Epithelial cell of proximal tubule (primary cell): ENCODE measurements at regions not wholly inside any gene's neighbourhood (a gene's known extent, or its start where the extent isn't known, plus 50 kb on each side); places are given as distances from the start of the nearest gene placed in this dataset.

Experiments used
- DNase-seq: peaks from one replicate; pipeline ENCODE4 v3.0.0-alpha.2; 2011; ENCODE audit warnings: low read depth
- H3K4me3 ChIP-seq: 2 replicates; pipeline ENCODE4 v1.5.1; 2011; ENCODE audit warnings: low read depth, mild to moderate bottlenecking, low read length
- CTCF ChIP-seq: conservative IDR thresholded peaks from 2 replicates; pipeline ENCODE4 v1.5.1; 2012; ENCODE audit warnings: low read depth, mild to moderate bottlenecking, low read length

GRCh38 chr20:7346026-7346425, 578.5 kb downstream of the BMP2 start:
- TF ChIP-seq CTCF, result no peak
- H3K4me3 ChIP-seq, result no peak overlapping the region
- no peak for DNase-seq

GRCh38 chr20:7346562-7346961, 579.1 kb downstream of the BMP2 start:
- no peak overlapping the region for H3K4me3 ChIP-seq
- TF ChIP-seq CTCF, result no peak
- no peak for DNase-seq

- H3K4me3 ChIP-seq, result no peak overlapping the region
- no peak for TF ChIP-seq CTCF
- no peak for DNase-seq
These were observed 579.9 kb downstream of the BMP2 start for GRCh38 chr20:7347409-7347808.

- no peak for TF ChIP-seq CTCF
- no peak overlapping the region for H3K4me3 ChIP-seq
- no peak for DNase-seq
These were observed 580.8 kb downstream of the BMP2 start for GRCh38 chr20:7348253-7348652.

GRCh38 chr20:7352165-7352564, 584.7 kb downstream of the BMP2 start:
- no peak for DNase-seq
- no peak for TF ChIP-seq CTCF
- H3K4me3 ChIP-seq, result no peak overlapping the region

GRCh38 chr20:7355051-7355450, 585.2 kb downstream of the HAO1 start:
- DNase-seq, result peak; percentile 23
- H3K4me3 ChIP-seq, result no peak overlapping the region
- no peak for TF ChIP-seq CTCF

- peak; percentile 29 for TF ChIP-seq CTCF
- no peak overlapping the region for H3K4me3 ChIP-seq
- DNase-seq, result no peak
These were observed 581.6 kb downstream of the HAO1 start for GRCh38 chr20:7358670-7359069.
